GM18873 (cell line): ENCODE measurements at regions not wholly inside any gene's neighbourhood (a gene's known extent, or its start where the extent isn't known, plus 50 kb on each side); places are given as distances from the start of the nearest gene placed in this dataset.

ENCODE experiments used
- ATAC-seq: cut with Tn5 transposase; IDR thresholded peaks from one replicate; pipeline ENCODE4 v1.9.1; 2021; ENCODE audit warnings: mild to moderate bottlenecking, moderate library complexity, moderate number of reproducible peaks; ENCODE audit not compliant: unreplicated experiment, low FRiP score

DNA sequence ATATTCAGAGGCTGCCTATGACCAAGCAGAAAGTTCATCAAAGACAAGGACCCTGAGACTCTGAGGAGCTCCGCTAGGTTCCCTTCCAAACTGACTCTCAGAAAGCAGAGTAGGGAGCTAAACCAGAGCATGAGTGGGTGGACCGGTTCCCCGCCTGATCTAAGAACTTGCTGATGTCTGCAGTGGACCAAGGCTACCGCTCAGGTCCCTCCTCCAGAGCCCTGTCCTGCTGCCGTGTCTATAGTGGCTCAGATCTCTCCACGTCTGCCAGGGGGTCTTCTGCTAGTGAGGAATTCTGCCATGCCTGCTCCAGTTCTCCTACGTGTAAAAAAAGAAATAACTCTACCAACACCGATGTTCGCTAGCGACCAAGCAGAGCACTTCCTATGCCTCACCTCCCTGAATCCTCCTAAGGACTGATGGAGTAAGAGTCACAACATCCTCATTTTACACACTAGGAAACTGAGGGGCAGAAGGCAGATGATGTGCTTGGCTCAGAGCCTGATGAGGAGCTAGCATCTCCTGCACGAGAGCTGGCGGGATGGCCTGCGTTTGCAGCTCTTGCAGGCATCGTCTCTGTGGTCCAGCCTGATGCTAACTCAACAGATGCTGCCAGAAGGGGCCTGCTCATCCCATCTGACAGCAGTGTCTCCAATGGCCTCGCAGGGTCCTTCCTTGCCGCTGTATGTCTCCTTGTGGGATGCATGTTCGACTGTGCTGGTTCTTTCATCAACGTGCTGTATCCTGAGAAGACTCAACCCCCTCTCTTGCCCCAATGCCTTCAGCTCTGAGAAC is 265.5 kb downstream of the C16orf95 start:
- no peak for ATAC-seq

DNA sequence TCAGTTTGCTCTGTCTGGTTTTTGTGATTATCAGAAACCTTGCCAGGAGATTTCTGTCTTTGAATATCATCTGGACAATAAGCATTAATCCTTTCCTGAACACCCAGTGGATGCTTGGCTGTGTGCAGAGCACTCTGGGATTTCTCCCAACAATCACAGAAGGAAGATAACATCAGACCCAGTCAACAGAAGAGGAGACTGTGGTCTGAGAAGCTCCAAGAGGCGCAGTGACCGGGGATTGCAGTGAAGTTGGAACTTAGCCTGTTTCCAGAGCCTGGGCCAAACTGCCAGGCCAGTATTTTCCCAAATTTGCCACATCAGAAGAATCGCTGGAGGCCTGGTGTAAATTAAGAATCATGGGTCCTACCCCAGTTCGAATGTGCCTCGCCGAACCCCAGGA is 264.7 kb downstream of the C16orf95 start:
- ATAC-seq = no peak

DNA sequence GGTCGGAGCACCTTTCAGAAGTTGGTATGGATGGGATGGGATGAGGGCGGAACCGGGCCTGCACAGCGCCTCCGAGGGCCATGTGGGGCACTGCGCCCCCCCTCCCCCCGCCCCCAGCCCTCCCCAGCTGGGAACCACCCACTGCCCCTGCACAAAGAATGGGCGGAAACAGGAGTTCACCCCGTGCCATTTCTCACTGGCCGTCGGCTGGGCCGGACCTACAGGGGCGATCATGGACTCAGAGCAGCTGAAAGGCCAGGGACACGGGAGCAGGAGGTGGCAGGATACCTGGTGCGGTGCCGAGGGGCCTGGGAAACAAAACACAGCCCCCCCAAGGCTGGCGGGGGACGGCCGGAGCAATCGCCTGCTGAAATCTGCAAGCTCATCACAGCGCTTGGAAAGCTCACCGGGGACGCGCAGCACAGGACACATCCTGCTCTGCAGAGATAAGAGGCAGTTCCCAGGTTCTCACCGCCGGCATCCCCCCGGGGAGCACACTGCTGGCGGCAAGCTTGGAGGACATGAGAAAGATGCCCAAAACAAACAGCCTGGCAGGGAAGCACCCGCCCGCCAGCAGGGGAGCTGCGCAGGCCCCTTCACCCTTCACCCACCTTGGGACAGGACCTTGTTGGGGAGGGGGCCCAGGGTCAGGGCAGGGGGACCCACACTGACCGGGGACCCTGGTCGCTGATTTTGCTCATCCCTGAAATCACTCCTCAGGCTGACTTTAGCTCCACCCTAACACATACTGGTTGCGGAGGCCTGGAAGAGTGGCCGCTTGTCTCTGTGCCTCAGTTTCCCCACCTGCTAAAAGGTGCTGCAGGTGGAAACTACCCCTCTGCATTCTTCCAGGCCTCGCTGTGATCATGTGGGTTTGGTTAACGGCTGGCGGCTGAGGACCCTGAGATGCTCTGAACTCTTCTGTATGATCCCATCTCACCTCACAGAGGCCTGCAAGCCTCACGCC is 263.9 kb downstream of the C16orf95 start:
- no peak for ATAC-seq

DNA sequence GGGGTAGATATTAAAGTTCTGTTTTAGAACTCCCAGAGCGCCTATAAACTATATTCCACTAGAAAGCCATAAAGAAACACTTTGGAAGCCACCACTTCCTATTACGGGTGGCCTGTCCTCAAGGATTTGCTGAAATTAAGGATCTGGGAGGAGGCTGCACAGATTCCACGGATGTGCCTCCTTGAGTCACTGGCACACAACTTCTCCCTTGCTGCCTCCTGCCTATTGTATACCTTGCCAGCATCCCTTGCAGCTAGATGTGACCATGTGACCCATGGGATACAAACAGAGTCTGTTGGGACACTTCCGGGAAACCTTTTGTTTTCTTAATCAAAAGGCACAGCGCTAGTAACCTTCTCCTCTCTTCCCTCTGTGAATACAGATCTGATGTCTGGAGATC is 263.0 kb downstream of the C16orf95 start:
- no peak for ATAC-seq

DNA sequence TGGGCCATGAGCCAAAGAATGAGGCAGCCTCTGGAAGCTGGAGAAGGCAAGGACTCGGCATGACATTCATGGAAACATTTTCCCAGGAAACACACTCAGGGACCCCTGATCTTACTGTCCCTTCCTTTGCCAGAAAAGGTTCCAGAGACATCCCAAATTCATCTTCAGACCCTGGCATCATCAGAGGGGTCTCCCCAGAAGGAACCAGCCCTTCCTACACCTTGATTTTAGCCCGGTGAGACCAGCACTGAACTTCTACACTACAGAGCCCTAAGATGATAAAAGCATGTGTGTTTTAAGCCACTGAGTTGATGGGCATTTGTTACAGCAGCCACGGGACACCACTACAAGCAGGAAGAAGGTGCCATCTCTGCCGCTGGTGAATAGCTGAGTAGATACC is 262.3 kb downstream of the C16orf95 start:
- ATAC-seq = no peak

DNA sequence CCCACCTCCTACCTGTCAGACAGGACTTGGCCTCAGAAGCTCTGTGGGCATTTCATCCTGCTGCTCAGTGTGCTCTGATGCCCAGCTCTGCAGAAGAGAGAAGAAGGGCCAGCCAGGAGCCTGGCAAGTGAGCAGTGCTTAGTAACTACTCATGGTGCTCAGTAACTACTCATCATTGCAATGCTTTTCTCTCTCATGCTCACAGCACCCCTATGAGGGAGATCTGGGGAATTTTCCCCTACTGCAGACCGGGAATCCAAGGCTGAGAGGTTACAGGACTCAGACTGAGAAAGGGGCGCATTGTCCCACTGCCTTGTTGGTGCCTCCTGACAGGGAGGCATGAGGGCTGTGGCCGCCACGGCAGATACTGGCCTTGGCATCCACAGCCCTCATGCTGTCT is 261.1 kb downstream of the C16orf95 start:
- ATAC-seq = no peak

DNA sequence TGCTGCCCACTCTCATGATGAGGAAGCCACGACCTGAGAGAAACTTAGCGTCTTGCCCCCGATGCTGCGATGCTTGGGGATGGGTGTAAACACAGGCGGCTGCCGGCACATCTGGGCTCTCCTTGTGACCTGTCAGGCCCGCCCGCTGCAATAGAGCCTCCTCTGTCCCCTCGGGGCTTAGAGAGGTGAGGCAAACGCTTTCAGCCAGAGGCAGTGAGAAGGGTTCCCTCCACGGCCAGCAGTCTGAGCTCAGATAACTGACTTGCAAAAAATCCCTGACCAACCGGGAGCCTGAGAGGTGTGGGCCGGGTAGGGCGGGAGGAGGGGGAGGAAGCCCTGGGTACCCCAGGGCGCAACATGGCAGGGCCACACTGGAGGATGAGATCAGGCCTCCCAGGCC is 260.6 kb downstream of the C16orf95 start:
- no peak for ATAC-seq

DNA sequence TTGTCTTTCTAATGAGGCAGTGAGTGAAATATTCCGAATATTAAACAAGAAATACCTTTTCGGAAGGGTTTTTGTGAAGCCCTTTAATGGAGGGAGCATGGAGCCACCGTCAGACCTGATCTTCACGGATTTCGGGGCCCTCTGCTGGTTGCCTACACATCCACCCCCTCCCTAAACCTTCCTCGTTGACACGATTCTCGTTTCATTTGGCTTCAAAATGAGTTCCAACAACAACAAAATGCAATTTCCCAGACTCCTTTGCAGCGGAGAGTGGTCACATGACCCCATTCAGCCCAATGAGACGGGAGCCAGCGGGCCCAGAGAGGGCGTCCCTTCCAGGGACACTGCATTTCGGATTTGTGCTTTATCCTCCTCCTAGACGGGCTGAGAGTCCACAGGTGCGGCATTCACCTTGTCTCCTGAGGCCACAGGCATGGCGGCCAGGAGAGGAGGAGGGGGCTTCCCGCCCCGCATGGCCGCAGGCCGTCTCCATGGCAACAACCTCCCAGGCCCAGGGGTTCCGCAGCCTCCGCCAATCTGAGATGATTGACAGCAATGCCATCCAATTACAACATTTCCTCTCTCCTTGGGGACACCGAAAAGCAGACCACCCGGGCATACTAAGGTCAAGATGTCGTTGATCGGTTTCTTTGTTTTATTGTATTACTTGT is 259.8 kb downstream of the C16orf95 start:
- no peak for ATAC-seq

DNA sequence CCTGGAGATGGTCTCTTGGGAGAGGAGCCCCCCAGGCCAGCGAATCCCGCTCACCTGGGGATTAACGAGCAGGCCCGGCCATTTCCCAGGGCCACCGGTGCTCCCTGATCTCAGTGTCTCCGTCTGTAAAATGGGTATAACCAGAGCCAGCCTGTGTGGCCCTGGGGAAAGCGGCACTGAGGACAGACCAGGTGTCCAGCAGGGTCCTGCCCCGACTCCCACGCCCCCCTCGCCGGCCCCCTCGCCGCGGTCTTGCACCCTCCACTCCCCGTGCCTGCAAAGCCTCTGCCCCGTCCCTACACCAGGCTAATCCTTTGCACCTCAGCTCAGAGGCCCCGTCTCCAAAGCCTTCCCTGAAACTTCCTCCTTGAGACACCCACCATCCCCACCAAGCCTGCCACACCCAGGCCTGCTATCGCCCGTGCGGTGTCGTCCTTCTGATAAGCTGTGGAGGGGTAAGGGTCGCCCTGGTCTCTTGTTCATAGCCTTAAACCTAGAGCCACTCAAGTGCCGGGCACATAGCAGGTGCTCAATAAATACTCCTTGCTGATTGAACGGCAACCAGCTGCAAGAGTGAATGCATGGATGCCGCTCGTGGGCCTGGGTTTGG is 259.1 kb downstream of the C16orf95 start:
- ATAC-seq = no peak

DNA sequence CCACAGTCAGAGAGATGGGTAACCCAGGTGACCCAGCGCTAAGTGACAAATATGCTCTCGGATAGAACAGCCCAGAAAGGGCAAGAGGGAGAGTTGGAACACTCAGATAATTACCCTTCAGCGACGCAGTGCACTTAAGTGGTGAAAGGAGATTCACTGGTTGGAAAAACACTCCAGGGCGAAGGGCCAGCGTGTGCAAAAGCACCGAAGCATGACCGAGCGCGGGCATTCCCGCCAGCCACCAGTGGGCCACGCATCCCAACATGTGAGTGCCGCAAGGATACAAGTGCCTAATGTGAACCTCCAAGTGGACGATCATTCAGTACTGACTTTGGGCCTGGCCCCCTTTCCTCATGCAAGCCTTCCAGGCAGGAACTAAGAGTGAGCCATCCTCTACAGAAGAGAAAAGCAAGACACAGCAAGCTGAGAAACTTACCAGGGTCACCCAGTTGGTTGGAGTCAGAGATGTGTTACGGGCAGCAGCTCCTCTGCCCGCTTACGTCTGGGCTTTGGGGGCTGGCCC is 258.4 kb downstream of the C16orf95 start:
- ATAC-seq = no peak

DNA sequence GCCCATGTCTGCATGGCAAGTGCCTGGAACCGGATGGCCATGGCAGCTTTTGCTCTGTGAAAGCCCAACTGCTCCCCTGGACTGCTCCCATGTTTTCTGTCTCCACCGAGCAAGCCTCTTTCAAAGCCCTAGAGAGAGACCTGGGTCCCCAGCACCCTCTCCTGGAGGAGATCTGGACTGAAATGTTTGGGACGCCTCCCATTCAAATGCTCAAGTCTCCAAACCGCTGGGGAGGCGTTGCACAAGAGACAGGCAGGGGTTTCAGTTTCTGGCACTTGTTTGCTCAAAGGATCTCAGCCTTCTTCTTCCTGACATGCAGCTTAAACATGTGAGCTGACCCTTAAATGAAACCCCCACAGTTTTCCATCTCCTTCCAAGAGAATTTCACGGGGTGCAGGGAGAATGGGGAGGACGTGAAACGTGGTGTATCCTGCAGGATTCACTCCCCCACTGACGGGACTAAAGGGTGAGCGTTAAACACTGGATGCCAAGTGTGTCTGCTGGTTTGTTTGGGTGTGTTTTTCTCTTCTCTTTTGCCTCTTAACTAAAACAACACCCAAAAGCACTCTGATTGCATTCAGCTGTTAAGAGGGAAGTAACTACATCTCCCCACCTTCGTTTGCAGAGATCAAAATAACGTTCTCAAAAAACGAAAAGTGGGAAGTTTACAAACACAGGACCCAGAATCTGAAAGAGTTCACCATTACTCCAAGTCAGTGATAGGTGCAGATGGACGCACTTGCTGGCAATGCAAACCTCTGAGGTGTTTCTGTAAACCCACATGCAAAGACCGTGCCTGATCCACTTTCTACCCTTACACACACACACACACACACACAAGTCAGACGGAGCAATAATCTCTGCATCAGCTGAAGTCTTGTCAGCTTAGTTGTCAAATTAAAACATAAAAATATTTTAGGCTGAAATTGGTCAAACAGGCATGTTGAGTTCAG is 256.9 kb downstream of the C16orf95 start:
- no peak for ATAC-seq

DNA sequence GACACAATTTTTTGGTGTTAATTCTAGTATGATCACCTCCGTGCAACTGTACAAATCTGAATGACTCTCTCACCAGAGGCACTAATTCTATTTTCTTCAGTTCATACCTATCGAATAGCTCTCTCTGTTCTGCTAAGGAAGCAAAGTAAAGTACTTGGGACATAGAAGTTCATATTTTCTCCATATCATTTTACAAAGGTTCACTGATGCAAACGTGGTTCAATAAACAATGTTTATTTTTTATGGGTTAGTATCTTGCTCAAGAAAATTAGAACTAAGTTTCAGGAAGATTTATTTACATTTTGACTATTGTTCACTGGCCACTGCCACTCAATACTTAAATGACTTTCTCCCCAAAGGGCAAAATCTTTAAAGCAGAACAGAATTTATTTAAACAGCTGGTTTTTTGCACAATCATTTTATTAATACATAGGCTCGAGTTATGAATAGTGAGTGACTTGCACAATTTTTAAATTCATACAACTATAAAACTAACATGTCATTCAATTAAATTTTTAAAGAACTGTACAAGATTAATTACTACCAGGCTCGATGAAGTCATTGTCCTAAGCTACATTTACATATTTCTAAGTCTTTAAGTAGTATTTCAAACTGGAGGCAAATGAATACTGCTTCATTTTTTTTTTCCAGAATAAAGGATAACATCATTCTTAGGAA is 255.8 kb downstream of the C16orf95 start:
- ATAC-seq = no peak

DNA sequence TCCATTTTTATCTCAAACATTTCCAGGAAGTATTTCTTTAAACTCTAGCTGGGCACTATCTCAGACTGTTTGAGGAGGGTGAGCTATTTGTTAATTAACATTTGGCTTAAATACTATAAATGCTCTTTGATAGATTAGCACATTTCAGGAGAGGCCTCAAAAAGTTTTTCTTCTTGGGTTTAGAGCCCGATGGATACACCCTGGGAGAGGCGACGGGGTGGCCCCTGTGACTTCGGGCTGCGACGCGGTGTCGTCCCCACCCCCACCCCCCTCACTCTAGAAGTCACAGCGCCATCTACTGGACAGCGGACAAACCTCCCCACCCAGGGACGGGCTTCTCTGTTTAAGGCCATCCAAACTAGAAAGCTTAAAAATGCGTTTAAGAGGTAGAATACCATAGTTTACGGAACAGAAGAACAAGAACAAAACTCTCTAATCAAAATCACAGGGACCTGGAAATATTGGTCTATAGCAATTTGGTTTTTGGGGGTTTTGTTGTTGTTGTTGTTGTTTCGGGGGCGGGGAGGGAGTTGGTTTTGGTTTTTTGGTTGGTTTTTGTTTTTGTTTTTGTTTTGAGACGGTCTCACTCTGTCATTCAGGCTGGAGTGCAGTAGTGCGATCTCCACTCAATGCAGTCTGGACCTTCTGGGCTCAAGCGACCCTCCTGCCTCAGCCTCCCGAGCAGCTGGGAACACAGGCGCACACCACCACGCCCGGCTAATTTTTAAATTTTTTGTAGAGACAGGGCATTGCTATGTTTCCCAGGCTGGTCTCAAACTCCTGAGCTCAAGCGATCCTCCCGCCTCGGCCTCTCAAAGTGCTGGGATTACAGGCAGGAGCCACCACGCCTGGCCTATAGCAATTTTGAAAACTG is 254.4 kb downstream of the C16orf95 start:
- no peak for ATAC-seq

DNA sequence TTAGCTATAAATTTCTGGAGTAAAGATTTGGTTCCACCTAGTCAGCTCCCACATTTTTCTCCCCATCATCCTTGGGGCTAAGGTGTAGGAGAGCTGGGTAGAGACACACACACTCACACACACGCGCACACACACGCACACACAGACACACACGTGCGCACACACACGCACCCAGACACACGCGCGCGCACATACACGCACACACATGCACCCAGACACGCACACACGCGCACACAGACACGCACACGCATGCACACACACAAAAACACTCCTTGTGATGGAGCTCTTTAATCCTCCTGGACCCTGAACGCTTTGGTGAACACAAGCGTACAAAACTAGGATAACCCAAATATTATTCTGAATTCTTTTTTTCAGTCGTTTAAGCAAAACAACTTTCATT is 253.6 kb downstream of the C16orf95 start:
- ATAC-seq = no peak

DNA sequence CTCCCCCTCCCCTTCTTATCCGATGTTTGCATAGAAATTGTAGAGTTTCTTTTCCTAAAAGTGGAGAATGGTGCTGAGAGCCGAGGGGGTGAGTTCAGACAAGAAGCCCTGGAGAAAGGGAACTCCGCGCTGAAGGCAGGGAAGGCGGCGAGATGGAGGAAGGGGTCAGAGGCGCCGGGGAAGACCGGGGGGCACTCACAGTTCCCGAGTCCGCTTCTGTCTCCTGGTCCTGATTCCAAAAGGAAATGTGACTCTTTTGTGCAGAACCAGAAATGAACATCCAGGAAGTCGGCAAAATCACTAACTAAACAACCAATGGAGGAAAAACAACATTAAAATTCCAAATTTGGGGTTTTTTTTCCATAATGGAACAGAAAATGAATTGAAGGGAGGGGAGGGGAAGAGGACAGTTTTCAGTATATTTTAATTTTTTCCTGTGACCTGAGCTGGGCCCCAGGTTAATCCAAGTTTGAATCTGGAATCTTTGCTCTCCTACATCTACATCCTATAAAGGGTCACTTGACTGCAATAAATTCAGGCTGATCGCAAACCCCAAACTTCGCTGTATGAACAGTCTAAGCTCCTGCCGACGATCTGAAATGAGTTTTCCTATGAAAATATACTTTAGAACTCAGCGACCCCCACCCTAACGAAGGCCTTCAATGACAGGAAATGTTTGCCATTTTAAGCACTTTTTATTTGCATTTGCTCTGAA is 252.3 kb downstream of the C16orf95 start:
- no peak for ATAC-seq

DNA sequence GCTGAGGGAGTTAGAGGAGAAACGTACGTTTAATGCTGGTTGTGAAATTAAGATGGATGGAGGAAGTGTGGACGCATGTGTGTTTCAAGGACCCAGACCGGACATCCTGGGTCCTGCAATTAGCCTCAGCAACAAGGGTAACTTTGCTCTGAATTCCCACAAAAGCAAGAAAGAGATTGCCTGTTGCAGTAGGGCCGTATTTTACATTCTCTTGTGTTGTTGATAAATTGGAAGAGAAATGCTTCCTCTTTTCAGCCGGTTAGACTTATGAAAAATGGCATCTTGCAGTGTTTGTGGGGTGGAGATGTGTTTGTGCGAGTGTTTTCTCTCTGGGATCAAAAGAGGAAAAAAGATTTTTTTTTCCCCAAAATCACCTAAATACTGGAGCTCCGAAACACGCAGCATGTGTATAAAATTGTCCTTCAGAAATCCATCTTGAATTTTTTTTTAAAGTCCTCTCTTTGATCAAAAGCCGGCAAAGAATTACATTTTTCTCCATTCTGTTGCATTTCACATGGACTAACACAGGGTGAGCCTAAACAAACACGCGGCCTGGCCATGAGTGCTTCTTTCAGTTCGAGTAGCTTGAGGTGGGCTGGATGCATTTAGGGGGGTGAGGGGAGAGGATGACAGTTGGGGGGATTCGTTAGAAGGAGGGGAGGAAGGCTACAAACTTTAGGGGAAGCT is 251.6 kb downstream of the C16orf95 start:
- ATAC-seq = no peak
